HT-29 (cell line): ENCODE measurements at regions not wholly inside any gene's neighbourhood (a gene's known extent, or its start where the extent isn't known, plus 50 kb on each side); places are given as distances from the start of the nearest gene placed in this dataset.
"Not testable (repeated sequence)": the region's sequence is repeated elsewhere in the genome, so short reads cannot be mapped to it uniquely, and the experiment has no call there.

Source experiments
- DNase-seq: peaks from one replicate; pipeline ENCODE4 v3.0.0-alpha.2; 2015; ENCODE audit warnings: low spot score

GRCh38 chr9:87199278-87199677, 252.0 kb upstream of the GAS1 start:
- DNase-seq: no peak

- DNase-seq: no peak
Observed at GRCh38 chr9:87199782-87200181, 252.5 kb upstream of the GAS1 start.

GRCh38 chr9:87201351-87201751, 254.0 kb upstream of the GAS1 start:
- no peak for DNase-seq

GRCh38 chr9:87206064-87206661, 258.9 kb upstream of the GAS1 start:
- DNase-seq: no peak

- DNase-seq: not testable (repeated sequence)
Observed at GRCh38 chr9:87210658-87211057, 263.4 kb upstream of the GAS1 start.

GRCh38 chr9:87211669-87212068, 264.4 kb upstream of the GAS1 start:
- no peak for DNase-seq

GRCh38 chr9:87212605-87213021, 265.3 kb upstream of the GAS1 start:
- peak; percentile 58 for DNase-seq

- no peak for DNase-seq
Observed at GRCh38 chr9:87213948-87214347, 266.6 kb upstream of the GAS1 start.

GRCh38 chr9:87214991-87215390, 267.7 kb upstream of the GAS1 start:
- DNase-seq: no peak

GRCh38 chr9:87216036-87216435, 268.7 kb upstream of the GAS1 start:
- DNase-seq: no peak

GRCh38 chr9:87216897-87217455, 269.7 kb upstream of the GAS1 start:
- DNase-seq: no peak

- DNase-seq: peak; percentile 12
Observed at GRCh38 chr9:87223392-87224246, 274.0 kb upstream of the DAPK1 start.

GRCh38 chr9:87226896-87227295, 270.8 kb upstream of the DAPK1 start:
- no peak for DNase-seq

GRCh38 chr9:87227456-87227855, 270.2 kb upstream of the DAPK1 start:
- DNase-seq: no peak

GRCh38 chr9:87229108-87229507, 268.6 kb upstream of the DAPK1 start:
- DNase-seq: no peak

GRCh38 chr9:87233431-87233830, 264.2 kb upstream of the DAPK1 start:
- DNase-seq: no peak

GRCh38 chr9:87233899-87234455, 263.7 kb upstream of the DAPK1 start:
- DNase-seq: no peak

GRCh38 chr9:87234854-87235253, 262.8 kb upstream of the DAPK1 start:
- DNase-seq: no peak

- no peak for DNase-seq
Observed at GRCh38 chr9:87236546-87236945, 261.1 kb upstream of the DAPK1 start.

GRCh38 chr9:87237336-87237735, 260.3 kb upstream of the DAPK1 start:
- no peak for DNase-seq

GRCh38 chr9:87238545-87238944, 259.1 kb upstream of the DAPK1 start:
- DNase-seq: no peak

GRCh38 chr9:87239312-87239711, 258.4 kb upstream of the DAPK1 start:
- no peak for DNase-seq

- no peak for DNase-seq
Observed at GRCh38 chr9:87243602-87244001, 254.1 kb upstream of the DAPK1 start.
